NCI-H2107 treated with DMSO at 0.1 percent for 48 hours (cell line): ENCODE measurements at regions not wholly inside any gene's neighbourhood (a gene's known extent, or its start where the extent isn't known, plus 50 kb on each side); places are given as distances from the start of the nearest gene placed in this dataset.

Experiments used
- DNase-seq: peaks from one replicate; lab custom pipeline; 2025; ENCODE audit not compliant: unreplicated experiment; lab: John Stamatoyannopoulos, UW

GRCh38 chr11:134882671-134883297, 470.7 kb upstream of the B3GAT1 start:
- DNase-seq, result no peak

GRCh38 chr11:134882141-134882540, 470.1 kb upstream of the B3GAT1 start:
- DNase-seq, result no peak

- DNase-seq, result no peak
Measured at GRCh38 chr11:134880788-134881187, 468.7 kb upstream of the B3GAT1 start.

GRCh38 chr11:134879931-134880330, 467.9 kb upstream of the B3GAT1 start:
- DNase-seq, result no peak

- DNase-seq, result no peak
Measured at GRCh38 chr11:134879341-134879740, 467.3 kb upstream of the B3GAT1 start.

GRCh38 chr11:134878785-134879184, 466.7 kb upstream of the B3GAT1 start:
- no peak for DNase-seq

- DNase-seq, result no peak
Measured at GRCh38 chr11:134876226-134876625, 464.2 kb upstream of the B3GAT1 start.

GRCh38 chr11:134866981-134867675, 455.1 kb upstream of the B3GAT1 start:
- no peak for DNase-seq

- DNase-seq, result no peak
Measured at GRCh38 chr11:134866215-134866614, 454.2 kb upstream of the B3GAT1 start.

- no peak for DNase-seq
Measured at GRCh38 chr11:134864968-134865305, 452.9 kb upstream of the B3GAT1 start.

GRCh38 chr11:134864233-134864967, 452.4 kb upstream of the B3GAT1 start:
- no peak for DNase-seq

GRCh38 chr11:134863294-134863693, 451.3 kb upstream of the B3GAT1 start:
- DNase-seq, result no peak

GRCh38 chr11:134862587-134863195, 450.6 kb upstream of the B3GAT1 start:
- DNase-seq, result no peak

- no peak for DNase-seq
Measured at GRCh38 chr11:134862105-134862502, 450.1 kb upstream of the B3GAT1 start.

- DNase-seq, result no peak
Measured at GRCh38 chr11:134861490-134862104, 449.6 kb upstream of the B3GAT1 start.

- DNase-seq, result no peak
Measured at GRCh38 chr11:134858783-134859480, 446.9 kb upstream of the B3GAT1 start.

GRCh38 chr11:134857035-134857434, 445.0 kb upstream of the B3GAT1 start:
- no peak for DNase-seq

- no peak for DNase-seq
Measured at GRCh38 chr11:134856056-134856971, 444.3 kb upstream of the B3GAT1 start.
